ENCODE measurements at regions not wholly inside any gene's neighbourhood (a gene's known extent, or its start where the extent isn't known, plus 50 kb on each side); places are given as distances from the start of the nearest gene placed in this dataset.

DNA sequence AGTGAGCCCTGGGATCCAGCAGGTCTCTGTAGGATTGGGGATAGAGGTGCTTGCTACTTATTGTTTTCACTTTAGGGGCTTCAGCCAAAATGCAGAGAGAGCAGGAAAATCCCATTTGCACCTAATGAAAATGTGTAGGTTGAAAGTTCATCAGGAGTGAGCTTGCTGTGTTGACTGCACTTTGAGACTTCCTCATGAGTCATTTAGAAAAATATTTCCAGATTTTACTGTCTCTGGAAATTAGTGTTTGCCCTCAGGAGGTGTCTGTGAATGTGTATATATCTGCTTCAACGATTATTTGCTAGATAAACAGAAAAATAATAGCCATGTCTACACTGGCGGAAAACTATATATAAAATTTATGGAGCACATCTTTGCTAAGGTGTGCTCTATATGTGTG lies 159.3 kb downstream of the CAND1 start:
- DNase-seq: no peak

DNA sequence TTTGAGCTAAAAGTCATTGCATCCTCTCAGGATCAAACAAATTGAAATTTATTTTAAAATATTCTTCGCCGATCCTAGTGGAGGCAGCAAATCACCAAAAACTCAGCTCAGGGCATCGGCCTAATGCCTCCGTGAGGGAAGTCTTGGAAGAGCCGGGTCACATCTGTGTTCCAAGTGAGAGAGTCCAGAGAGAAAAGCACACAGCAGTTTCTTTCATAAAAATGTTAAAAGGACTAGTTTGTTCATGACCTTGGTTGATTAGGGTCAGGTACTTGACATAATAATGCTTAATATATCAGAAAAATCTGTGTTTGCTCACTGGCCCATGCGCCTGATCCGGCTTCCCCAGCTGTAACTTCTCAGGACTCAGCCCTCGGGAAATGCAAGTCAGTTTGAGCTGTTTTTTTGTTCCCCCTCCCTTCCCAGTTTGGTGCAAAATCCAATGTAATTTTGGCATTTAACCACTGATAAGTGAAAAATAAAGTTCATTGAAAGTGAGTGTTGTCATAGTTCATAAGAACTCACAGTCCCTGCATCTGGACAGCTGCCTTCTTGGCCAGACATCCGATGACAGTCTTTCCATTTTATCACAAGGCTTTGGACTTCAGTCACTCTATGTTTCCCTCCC lies 161.7 kb downstream of the CAND1 start:
- no peak for DNase-seq

DNA sequence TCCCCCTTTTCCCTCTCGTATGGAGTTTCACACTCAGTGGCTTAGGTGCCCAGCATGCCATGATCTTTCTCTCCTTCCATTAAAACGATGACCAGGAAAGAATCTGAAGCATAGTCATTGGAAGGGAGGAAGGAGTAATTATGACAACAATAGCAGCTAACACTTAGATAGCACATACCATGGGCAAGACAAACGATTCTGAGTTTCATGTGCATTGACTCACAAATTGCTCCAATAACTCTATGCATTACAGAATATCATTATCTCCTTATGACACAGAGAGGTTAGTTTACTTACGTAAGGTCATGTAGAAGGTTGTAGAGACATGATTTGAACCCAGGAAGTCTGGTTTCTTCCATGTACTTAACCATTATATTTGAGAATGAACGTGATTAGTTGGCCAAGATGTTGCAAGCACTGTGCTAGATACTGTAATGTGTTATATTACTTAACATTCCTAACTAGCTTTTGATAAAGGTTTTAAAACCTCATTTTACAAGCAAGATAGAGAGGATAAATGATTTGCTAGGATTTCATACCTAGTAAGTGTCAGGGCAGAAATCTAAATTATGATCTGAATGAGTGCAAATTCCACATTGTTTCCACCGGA lies 162.4 kb downstream of the CAND1 start:
- no peak for DNase-seq

DNA sequence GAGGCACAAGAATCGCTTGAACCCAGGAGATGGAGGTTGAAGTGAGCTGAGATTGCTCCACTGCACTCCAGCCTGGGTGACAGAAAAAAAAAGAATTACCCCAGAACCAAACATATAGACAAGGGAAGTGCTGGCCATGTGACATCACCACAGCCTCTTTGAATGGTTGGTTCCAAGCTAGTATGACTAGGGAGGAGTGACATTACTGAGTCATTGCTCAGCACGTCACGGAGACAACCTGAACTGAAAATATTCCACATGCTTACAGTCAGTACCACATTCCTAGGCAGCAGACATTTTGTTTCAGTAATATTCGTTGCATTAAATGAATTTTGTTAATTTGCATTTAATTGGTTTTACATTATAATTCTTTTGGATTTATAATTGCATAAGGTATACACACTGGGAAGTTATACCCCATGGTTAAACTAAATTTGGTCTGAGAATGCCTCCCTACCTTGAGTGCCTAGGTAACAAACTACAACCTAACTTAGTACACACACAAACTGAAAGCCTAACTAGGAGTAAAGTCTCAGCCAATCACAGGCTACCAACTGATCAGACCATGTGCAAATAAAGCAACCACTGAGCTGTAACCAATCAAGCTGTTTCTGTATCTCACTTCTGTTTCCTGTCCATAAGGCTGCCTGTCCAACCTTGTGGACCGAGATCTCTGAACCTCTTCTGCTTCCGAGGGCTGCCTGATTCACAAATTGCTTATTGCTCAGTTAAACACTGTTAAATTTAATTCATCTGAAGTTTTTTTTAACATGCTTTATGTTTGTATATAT lies 164.4 kb downstream of the CAND1 start:
- DNase-seq: no peak

DNA sequence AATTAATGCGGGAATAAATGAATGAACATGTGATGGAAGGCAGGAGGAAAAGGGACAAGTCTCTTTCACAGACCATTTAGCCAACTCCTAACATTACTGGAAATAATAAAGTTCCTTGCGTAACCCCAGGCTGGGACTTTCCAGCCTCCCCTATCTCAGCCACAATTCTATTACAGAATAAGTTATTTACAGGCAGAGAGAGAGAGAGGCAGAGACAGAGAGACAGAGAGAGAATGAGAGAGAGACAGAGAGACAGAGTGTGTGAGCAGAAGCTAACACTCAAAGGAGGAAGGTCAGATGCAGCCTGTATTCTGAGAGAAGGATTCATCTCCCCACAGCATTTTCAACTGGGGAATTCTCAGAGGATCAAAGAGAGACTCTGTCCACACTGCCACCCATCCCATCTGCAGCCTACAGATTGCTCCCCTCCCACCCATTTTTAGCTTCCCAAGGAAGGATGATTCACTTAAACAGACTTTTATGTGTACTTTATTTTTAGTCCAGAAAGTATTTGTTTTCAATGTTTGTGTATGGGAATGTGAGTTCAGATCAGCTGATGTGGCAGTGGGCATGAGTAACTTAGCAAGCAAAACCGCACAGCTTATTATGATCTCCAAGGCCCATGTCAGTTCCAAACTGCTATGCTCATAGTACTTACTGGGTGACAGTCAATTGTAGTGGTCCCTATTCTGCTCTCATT lies 165.7 kb downstream of the CAND1 start:
- DNase-seq: no peak

DNA sequence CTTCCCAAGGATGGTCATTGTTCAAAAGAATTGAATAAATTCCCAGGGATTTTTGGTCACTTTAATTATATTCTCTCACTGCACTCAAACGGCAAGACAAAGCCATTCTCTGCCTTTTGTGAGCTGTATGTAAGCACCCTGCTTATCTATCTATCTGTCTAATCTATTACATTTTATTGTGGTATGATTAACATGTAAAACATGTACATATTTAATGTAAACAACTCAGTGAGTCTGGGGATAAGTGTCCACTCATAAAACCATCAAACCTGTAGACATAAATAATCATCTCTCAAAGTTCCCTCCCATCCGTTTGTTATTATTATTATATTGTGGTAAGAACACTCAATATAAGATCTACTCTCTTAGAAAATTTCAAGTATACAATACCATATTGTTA lies 167.1 kb downstream of the CAND1 start:
- no peak for DNase-seq

DNA sequence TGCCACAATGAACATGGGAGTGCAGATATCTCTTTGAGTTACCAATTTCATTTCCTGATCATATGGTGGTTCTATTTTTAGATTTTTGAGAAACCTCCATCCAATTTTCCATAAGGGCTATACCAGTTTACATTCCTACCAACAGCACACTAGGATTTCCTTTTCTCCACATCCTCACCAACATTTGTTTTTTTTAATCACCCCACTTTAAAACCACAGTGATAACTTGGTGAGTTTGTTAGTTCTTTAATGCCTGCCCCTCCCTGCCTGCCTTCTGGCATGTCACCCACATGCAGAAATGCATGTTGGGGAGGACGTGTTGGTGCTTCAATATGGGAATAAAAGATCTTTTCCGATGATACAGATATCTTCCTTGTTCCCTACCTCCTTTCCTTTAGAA lies 167.9 kb downstream of the CAND1 start:
- no peak for DNase-seq

DNA sequence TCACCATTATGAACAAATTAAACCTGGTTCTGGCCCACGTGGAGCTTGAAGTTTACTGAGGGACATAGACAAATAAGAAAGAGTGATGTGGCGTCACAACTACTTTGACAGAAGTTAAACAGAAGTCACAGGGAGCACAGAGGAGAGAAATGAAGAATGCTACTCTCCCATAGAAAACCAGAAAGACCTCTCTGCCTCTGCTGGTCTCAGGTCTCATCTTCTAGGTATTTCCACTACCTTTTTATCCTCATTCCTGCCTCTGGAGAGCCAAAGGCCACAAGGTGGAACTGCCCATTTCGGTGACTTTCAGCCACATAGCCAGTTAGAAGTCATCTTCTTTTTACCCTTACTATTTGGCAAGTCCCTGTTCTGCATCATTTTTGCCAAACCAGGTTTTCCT lies 170.5 kb downstream of the CAND1 start:
- no peak for DNase-seq

DNA sequence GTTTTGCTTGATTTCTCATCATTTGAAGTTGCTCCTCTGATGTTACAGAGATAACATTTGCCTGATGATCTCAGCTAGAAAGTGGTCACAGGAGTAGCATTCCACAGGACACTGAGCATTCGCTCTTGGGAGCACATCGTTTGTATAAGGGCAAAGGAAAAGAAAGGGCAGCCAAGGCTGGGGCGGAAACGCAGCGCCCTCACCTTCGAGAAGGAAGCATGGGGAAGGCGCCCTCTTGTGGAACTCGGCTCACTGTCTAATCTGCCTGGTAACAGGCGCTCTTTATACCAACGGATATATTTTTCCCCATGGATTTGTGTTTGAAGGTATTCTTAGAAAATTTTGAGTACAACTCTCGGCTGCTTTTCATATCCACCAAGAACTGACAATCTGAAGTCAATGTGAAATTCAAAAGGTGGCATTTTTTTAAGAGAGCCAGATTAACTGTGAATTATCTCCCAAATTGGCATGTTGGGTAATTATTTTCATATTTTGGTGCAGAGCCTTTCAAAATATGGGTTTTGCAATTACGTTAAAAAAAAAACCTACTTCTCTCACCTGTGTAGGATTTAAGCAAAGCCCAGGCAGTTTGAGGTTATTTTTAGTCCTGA lies 172.7 kb downstream of the CAND1 start:
- DNase-seq: peak; percentile 45

DNA sequence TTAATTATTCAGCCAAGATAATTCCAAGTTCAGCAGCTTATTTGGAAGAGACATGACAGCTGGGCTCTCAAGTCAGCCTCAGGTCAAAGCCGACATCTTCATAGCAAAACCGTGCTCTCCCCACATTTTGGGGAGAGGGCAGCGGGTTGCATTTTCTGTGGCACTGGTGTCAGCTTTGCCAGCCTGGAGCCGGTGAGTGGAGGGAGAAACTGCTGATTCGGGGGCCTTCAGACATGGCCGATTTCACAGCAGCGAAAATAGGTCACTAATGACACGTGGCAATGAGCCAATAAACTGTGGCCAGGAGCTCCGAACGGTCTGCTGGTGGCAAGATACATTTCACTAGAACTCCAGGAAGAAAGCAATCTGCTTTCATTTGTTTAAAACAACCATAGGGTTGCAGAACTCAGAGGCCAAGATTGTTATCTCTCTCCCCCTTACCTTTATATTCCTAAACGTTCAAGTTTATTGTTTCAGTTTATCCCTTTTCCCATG lies 173.2 kb downstream of the CAND1 start:
- peak; percentile 47 for DNase-seq

DNA sequence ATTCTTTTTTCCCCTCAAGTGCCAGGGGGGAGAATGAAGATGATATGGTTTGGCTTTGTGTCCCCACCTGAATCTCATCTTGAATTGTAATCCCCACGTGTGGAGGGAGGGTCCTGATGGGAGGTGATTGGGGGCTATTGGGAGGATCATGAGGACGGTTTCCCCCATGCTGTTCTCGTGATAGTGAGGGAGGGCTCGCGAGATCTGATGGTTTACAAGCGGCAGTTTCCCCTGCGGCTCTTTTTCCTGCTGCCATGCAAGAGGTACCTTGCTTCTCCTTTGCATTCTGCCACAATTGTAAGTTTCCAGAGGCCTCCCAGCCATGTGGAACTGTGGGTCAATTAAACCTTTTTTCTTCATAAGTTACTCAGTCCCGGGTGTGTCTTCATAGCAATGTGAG lies 173.7 kb downstream of the CAND1 start:
- DNase-seq: no peak

DNA sequence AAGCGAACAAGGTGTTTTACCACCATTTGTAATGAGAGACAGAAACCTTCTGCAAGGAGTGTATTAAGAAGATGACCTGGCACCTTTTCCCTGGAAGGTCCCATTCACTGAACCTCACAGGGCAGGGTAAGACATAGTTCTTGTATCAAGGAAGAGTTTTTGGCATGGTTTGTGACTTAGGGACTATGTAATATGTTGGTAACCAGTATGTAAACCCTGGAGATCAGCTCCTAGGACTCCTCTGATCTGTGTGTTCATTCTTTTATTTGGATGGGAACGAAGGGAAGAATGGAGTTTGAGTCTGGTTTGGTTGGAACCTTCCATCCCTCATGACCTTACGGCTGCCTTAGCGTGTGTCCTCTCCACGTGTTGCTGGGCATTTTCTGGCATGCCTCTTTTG lies 175.4 kb downstream of the CAND1 start:
- no peak for DNase-seq

DNA sequence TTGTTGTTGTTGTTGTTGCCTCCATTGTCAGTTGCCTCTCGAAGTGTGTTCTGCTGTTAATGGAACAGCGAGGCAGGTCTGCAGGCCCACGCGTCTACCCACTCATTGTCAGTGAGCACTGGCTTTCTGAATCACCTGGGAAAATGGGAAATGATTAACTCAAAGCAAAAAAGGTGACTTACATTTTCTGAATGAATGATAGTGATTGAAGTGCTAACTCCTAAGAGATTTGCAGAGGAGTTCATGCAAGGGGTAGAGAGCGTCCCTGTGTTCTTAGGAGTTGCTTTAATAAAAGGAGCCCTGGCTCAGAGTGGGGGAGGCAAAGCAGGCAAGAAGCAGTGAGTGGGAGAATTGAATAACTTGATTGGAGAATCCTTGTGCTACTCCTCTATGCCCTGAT lies 177.6 kb downstream of the CAND1 start:
- DNase-seq: no peak

DNA sequence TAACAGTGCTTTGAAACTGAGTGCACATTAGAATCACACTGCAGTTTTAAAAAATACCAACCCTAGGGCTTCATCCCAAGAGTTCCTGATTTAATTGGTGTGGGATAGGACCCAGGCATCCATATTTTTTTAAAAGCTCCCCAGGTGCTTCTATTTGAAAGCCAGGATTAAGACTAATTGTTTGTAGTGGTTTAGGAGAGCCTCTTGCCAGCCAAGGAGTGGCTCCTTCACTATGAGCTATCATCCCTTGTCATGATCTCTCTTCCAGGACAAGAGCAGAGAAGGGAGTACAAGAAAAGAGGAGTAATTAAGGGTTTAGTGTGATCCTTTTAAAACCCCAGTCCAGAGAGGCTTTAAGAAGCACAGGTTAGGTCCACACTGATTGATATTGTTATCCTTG lies 178.0 kb downstream of the CAND1 start:
- DNase-seq: no peak

DNA sequence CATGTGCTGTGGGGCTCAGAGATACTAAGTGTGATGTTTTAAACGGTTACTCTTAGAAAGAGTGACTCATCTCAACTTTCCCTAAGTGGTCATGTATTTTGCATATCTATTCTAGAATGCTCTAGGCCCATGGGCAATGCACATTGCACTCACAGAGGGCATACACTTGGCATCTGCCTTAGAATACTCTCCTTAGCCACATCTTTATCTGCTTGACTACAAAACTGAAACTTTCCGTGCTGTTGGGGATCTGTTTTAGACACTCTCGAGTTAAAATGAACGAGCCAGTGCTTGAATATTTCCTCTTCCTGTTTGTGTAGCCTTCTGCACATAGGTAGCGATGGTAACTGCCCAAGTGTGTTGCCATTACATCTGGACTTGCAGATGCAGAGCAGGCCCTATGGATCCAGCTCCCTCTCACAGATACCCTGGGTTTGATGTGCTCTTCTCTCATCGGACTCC lies 180.5 kb downstream of the CAND1 start:
- no peak for DNase-seq

DNA sequence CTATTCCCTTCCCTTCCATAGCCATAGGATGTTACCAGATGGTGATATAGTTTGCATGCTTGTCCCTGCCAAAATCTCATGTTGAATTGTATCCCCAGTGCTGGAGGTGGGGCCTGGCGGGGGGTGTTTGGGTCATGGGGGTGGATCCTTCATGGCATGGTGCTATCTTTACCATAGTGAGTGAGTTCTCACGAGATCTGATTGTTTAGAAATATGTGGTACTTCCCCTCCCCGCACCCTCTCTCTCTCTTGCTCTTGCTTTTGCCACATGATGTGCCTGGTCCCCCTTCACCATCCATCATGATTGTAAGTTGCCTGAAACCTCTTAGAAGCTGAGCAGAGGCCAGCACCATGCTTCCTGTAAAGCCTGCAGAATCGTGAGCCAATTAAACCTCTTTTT lies 181.3 kb downstream of the CAND1 start:
- no peak for DNase-seq

DNA sequence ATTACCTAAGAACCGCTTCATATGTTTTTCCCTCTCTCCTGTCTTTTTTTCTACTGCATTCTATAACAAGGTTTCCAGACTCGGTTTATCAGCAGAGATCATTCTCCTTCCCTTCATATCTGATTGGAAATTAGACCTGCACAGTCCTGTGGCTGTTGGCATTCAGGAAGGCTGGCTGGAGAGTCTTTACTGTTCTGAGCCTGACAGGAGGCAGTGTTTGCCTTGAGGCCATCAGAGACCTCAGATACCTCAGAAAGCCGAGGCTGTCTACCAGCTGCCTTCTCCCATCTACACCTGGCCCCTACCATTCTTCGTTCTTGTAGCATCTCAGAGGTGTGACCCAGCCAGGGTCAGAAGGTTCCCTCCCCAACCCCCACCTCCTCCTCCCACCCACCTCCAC lies 182.0 kb downstream of the CAND1 start:
- DNase-seq: no peak

DNA sequence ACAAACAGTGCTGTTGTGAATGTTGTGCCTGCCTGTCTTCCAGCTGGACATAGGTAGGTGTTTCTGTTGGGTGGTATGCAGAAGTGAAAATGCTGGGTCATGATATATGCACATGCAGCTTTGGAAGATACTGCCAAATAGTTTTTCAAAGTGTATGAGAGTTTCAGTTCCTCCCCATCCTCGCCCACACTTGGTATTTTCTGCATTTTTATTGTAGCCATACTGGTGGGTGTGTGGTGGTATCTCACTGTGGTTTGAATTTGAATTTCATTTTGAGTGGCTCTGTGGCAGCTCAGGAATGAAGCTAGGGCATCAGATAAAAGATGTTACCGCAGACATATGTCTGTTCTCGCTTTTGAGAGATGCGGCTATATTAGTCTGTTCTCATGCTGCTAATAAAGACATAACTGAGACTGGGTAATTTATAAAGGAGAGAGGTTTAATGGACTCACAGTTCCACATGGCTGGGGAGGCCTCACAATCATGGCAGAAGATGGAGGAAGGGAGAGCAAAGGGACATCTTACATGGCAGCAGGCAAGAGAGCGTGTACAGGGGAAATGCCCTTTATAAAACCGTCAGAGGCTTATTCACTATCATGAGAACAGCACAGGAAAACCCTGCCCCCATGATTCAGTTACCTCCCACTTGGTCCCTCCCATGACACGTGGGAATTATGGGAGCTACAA lies 183.1 kb downstream of the CAND1 start:
- no peak for DNase-seq

DNA sequence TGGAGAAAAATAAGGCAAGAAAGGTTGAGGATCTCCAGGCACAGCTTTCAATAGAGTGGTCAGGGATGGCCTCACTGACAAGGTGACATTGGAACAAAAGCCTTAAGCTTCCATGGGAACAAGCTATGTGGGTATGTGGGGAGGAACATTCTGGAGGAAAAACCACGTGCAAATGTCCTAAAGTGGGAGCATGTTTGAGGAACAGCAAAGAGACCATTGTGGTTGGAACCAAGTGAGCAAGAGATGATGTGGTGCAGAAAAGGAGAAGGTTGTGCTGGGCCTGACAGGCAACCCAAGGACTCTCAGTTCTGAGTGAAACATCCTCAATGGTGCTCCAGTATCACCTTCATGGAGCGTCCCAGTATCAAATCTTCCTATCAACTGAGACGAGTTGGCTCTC lies 184.0 kb downstream of the CAND1 start:
- DNase-seq: no peak

DNA sequence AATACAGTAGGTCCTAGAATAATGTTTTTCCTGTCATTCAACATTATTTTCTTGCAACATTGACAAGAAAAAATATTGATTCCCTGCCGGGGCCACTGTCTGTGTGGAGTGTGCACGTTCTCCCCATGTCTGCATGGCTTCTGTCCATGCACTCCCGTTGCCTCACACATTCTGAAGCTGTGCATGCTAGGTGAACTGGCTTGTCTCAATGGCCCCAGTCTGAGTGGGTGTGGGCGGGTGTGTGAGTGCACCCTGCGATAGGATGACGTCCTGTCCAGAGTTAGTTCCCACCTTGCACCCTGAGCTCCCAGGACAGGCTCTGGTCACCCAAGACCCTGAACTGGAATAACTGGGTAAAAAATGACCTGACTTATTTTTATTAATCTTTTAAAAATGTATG lies 186.1 kb downstream of the CAND1 start:
- DNase-seq: no peak

DNA sequence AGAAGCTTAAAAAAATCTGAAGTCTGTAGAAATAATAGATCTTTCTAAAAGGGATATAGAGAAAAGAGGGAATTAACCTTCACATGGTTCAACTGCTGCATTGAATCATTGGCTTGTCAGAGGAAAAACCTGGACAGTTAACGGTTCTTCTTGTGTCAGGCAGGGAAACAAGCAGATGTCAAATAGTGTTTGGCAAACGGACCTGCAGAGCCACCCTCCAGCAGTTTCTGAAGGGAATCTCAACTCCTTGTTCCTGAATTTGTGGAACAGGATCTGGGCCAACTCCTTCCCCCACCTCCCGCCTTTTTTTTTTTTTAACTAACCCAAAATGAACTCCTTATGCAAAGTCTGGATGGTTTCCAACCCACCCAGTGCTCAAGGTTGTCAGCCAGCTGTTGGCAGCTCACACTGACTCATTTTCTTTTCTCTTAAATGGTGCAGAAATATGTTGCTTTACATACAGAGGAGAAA lies 187.3 kb downstream of the CAND1 start:
- peak; percentile 37 for DNase-seq

DNA sequence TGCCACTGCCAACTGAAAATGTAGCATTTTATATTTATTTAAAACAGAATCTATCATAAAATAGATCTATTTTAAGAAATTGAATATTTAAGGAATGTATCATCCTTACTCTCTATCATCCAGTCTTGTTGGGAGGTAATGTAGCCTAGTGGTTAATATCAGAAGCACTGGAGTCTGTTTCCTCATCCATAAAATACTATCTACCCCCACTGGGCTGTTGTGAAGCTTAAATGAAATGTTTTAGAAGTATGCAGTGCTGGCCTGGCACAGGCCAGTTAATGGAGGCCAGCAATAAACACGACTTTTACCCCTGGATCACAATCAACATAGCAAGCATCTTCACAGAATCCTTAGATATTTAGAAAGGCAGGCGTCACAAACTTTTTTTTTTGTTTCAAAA lies 188.0 kb downstream of the CAND1 start:
- DNase-seq: no peak

Data from COR-L47 (cell line).